ENCODE measurements at regions not wholly inside any gene's neighbourhood (a gene's known extent, or its start where the extent isn't known, plus 50 kb on each side); places are given as distances from the start of the nearest gene placed in this dataset.

DNA sequence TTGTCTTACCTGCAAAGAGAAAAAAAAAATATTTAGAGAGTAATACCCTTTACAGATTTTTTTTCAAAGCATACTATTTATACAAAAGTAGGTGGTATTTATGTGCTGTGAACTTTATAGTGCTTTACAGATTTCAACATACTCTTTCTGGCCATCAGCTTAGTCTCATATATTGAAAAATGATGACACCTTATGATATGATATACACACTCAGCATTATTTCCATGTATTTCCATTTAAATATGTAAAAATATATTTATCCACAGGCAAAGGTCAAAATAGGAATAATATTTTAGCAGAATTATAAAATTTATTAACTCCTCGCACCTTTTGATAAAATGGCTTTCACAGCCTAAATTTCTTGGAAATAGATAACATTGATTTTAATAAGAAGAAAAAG lies 815.8 kb upstream of the EPHA5 start:
- no peak for TF ChIP-seq TOX (CRISPR knock-in tag; IDR thresholded peaks at IDR 0.05; ENCODE audit: borderline replicate concordance)
- TF ChIP-seq, protein P1, sequence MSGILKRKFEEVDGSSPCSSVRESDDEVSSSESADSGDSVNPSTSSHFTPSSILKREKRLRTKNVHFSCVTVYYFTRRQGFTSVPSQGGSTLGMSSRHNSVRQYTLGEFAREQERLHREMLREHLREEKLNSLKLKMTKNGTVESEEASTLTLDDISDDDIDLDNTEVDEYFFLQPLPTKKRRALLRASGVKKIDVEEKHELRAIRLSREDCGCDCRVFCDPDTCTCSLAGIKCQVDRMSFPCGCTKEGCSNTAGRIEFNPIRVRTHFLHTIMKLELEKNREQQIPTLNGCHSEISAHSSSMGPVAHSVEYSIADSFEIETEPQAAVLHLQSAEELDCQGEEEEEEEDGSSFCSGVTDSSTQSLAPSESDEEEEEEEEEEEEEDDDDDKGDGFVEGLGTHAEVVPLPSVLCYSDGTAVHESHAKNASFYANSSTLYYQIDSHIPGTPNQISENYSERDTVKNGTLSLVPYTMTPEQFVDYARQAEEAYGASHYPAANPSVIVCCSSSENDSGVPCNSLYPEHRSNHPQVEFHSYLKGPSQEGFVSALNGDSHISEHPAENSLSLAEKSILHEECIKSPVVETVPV (CRISPR knock-in tag; IDR thresholded peaks at IDR 0.05) = no peak
- TF ChIP-seq, protein P2, sequence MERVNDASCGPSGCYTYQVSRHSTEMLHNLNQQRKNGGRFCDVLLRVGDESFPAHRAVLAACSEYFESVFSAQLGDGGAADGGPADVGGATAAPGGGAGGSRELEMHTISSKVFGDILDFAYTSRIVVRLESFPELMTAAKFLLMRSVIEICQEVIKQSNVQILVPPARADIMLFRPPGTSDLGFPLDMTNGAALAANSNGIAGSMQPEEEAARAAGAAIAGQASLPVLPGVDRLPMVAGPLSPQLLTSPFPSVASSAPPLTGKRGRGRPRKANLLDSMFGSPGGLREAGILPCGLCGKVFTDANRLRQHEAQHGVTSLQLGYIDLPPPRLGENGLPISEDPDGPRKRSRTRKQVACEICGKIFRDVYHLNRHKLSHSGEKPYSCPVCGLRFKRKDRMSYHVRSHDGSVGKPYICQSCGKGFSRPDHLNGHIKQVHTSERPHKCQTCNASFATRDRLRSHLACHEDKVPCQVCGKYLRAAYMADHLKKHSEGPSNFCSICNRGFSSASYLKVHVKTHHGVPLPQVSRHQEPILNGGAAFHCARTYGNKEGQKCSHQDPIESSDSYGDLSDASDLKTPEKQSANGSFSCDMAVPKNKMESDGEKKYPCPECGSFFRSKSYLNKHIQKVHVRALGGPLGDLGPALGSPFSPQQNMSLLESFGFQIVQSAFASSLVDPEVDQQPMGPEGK (CRISPR knock-in tag; IDR thresholded peaks at IDR 0.05; ENCODE audit: borderline replicate concordance) = no peak
- no peak for TF ChIP-seq ZNF70 (CRISPR knock-in tag; IDR thresholded peaks at IDR 0.05)
- no peak for TF ChIP-seq TCF4 (CRISPR knock-in tag; IDR thresholded peaks at IDR 0.05; ENCODE audit: borderline replicate concordance)
- TF ChIP-seq, protein P3, sequence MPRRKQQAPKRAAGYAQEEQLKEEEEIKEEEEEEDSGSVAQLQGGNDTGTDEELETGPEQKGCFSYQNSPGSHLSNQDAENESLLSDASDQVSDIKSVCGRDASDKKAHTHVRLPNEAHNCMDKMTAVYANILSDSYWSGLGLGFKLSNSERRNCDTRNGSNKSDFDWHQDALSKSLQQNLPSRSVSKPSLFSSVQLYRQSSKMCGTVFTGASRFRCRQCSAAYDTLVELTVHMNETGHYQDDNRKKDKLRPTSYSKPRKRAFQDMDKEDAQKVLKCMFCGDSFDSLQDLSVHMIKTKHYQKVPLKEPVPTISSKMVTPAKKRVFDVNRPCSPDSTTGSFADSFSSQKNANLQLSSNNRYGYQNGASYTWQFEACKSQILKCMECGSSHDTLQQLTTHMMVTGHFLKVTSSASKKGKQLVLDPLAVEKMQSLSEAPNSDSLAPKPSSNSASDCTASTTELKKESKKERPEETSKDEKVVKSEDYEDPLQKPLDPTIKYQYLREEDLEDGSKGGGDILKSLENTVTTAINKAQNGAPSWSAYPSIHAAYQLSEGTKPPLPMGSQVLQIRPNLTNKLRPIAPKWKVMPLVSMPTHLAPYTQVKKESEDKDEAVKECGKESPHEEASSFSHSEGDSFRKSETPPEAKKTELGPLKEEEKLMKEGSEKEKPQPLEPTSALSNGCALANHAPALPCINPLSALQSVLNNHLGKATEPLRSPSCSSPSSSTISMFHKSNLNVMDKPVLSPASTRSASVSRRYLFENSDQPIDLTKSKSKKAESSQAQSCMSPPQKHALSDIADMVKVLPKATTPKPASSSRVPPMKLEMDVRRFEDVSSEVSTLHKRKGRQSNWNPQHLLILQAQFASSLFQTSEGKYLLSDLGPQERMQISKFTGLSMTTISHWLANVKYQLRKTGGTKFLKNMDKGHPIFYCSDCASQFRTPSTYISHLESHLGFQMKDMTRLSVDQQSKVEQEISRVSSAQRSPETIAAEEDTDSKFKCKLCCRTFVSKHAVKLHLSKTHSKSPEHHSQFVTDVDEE (CRISPR knock-in tag; IDR thresholded peaks at IDR 0.05) = no peak
- TF ChIP-seq RARB (CRISPR knock-in tag; IDR thresholded peaks at IDR 0.05) = no peak
- TF ChIP-seq ZC3H10 (CRISPR knock-in tag; IDR thresholded peaks at IDR 0.05) = no peak
- no peak for TF ChIP-seq GLIS3 (CRISPR knock-in tag; IDR thresholded peaks at IDR 0.05)
- no peak for TF ChIP-seq OSR1 (CRISPR knock-in tag; IDR thresholded peaks at IDR 0.05)
- TF ChIP-seq, protein P4, sequence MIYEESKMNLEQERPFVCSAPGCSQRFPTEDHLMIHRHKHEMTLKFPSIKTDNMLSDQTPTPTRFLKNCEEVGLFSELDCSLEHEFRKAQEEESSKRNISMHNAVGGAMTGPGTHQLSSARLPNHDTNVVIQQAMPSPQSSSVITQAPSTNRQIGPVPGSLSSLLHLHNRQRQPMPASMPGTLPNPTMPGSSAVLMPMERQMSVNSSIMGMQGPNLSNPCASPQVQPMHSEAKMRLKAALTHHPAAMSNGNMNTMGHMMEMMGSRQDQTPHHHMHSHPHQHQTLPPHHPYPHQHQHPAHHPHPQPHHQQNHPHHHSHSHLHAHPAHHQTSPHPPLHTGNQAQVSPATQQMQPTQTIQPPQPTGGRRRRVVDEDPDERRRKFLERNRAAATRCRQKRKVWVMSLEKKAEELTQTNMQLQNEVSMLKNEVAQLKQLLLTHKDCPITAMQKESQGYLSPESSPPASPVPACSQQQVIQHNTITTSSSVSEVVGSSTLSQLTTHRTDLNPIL (CRISPR knock-in tag; IDR thresholded peaks at IDR 0.05; ENCODE audit: low read depth) = no peak
- TF ChIP-seq ARNTL (CRISPR knock-in tag; IDR thresholded peaks at IDR 0.05; ENCODE audit: borderline replicate concordance, low read depth) = no peak
- no peak for TF ChIP-seq BACH2 (CRISPR knock-in tag; IDR thresholded peaks at IDR 0.05; ENCODE audit: borderline replicate concordance)
- TF ChIP-seq ZFP3 (CRISPR knock-in tag; IDR thresholded peaks at IDR 0.05) = no peak
- TF ChIP-seq ZFP30 (CRISPR knock-in tag; IDR thresholded peaks at IDR 0.05) = no peak
- ATAC-seq = no peak

DNA sequence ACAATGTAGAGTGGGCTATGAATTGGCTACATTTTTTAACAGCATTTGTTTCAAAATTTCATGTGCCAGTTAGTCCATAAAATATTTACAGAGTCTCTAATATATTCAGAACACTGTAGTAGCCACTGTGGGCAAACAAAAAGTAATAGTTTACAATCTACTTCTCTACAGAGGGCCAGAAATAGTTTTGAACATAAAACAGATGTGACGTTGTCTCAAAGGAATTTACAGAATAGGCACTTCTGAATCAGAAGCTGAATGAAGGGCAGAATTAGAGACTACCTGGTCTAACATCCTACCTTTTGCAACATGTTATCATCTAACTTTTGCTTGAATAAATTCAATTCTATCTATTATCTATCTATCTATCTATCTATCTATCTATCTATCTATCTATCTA lies 811.9 kb upstream of the EPHA5 start:
- ATAC-seq = no peak
- no peak for TF ChIP-seq TOX (CRISPR knock-in tag; IDR thresholded peaks at IDR 0.05; ENCODE audit: borderline replicate concordance)
- TF ChIP-seq SNAI2 (CRISPR knock-in tag; IDR thresholded peaks at IDR 0.05) = no peak
- TF ChIP-seq ZC3H10 (CRISPR knock-in tag; IDR thresholded peaks at IDR 0.05) = no peak
- TF ChIP-seq ZNF565 (CRISPR knock-in tag; conservative IDR thresholded peaks at IDR 0.05; ENCODE audit: low read depth) = no peak
- TF ChIP-seq CSDC2 (CRISPR knock-in tag; IDR thresholded peaks at IDR 0.05) = no peak
- no peak for TF ChIP-seq ZFP3 (CRISPR knock-in tag; IDR thresholded peaks at IDR 0.05)
- TF ChIP-seq ISL1 (CRISPR knock-in tag; IDR thresholded peaks at IDR 0.05) = no peak
- no peak for TF ChIP-seq ZNF70 (CRISPR knock-in tag; IDR thresholded peaks at IDR 0.05)
- TF ChIP-seq, protein P1 (CRISPR knock-in tag; IDR thresholded peaks at IDR 0.05) = no peak
- no peak for TF ChIP-seq TCF4 (CRISPR knock-in tag; IDR thresholded peaks at IDR 0.05; ENCODE audit: borderline replicate concordance)
- TF ChIP-seq RARB (CRISPR knock-in tag; IDR thresholded peaks at IDR 0.05) = no peak
- TF ChIP-seq, protein P4 (CRISPR knock-in tag; IDR thresholded peaks at IDR 0.05; ENCODE audit: low read depth) = no peak
- no peak for TF ChIP-seq ARNTL (CRISPR knock-in tag; IDR thresholded peaks at IDR 0.05; ENCODE audit: borderline replicate concordance, low read depth)
- TF ChIP-seq, protein P5, sequence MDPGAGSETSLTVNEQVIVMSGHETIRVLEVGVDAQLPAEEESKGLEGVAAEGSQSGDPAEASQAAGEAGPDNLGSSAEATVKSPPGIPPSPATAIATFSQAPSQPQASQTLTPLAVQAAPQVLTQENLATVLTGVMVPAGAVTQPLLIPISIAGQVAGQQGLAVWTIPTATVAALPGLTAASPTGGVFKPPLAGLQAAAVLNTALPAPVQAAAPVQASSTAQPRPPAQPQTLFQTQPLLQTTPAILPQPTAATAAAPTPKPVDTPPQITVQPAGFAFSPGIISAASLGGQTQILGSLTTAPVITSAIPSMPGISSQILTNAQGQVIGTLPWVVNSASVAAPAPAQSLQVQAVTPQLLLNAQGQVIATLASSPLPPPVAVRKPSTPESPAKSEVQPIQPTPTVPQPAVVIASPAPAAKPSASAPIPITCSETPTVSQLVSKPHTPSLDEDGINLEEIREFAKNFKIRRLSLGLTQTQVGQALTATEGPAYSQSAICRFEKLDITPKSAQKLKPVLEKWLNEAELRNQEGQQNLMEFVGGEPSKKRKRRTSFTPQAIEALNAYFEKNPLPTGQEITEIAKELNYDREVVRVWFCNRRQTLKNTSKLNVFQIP (CRISPR knock-in tag; IDR thresholded peaks at IDR 0.05; ENCODE audit: borderline replicate concordance, low read depth) = no peak
- no peak for TF ChIP-seq ESRRG (CRISPR knock-in tag; IDR thresholded peaks at IDR 0.05)
- TF ChIP-seq OSR1 (CRISPR knock-in tag; IDR thresholded peaks at IDR 0.05) = no peak
- no peak for TF ChIP-seq ZFP30 (CRISPR knock-in tag; IDR thresholded peaks at IDR 0.05)
- no peak for TF ChIP-seq ZNF8 (CRISPR knock-in tag; IDR thresholded peaks at IDR 0.05)
- TF ChIP-seq GLIS3 (CRISPR knock-in tag; IDR thresholded peaks at IDR 0.05) = no peak
- TF ChIP-seq, protein P2 (CRISPR knock-in tag; IDR thresholded peaks at IDR 0.05; ENCODE audit: borderline replicate concordance) = no peak
